ENCODE measurements at regions not wholly inside any gene's neighbourhood (a gene's known extent, or its start where the extent isn't known, plus 50 kb on each side); places are given as distances from the start of the nearest gene placed in this dataset.

GRCh38 chr7:118801366-118801765, 576.9 kb downstream of the ANKRD7 start:
- TF ChIP-seq SMC3 (IDR thresholded peaks at IDR 0.05; ENCODE audit: low read depth, low read length): no peak
- no peak for TF ChIP-seq CTCF (conservative IDR thresholded peaks at IDR 0.05; ENCODE audit: low read depth, low read length)
- TF ChIP-seq POLR2A (IDR thresholded peaks at IDR 0.05; ENCODE audit: low read depth, low read length): no peak
- no peak for TF ChIP-seq MAFK (IDR thresholded peaks at IDR 0.05; ENCODE audit: low read depth, low read length)
- no peak for TF ChIP-seq FOS (IDR thresholded peaks at IDR 0.05; ENCODE audit: low read depth, low read length)
- no peak for TF ChIP-seq CEBPB (IDR thresholded peaks at IDR 0.05; ENCODE audit: low read depth, low read length)
- TF ChIP-seq MXI1 (IDR thresholded peaks at IDR 0.05; ENCODE audit: borderline replicate concordance, low read depth, low read length): no peak
- no peak for TF ChIP-seq NFE2L2 (IDR thresholded peaks at IDR 0.05; ENCODE audit: low read depth, low read length)
- no peak for TF ChIP-seq RAD21 (IDR thresholded peaks at IDR 0.05; ENCODE audit: low read length)
- no peak for TF ChIP-seq RCOR1 (IDR thresholded peaks at IDR 0.05; ENCODE audit: insufficient replicate concordance, low read length)
- TF ChIP-seq MAZ (IDR thresholded peaks at IDR 0.05; ENCODE audit: borderline replicate concordance, low read depth, low read length): no peak
- TF ChIP-seq RFX5 (IDR thresholded peaks at IDR 0.05; ENCODE audit: low read depth, low read length): no peak
- TF ChIP-seq, protein P1, sequence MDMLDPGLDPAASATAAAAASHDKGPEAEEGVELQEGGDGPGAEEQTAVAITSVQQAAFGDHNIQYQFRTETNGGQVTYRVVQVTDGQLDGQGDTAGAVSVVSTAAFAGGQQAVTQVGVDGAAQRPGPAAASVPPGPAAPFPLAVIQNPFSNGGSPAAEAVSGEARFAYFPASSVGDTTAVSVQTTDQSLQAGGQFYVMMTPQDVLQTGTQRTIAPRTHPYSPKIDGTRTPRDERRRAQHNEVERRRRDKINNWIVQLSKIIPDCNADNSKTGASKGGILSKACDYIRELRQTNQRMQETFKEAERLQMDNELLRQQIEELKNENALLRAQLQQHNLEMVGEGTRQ (IDR thresholded peaks at IDR 0.05; ENCODE audit: low read depth, low read length): no peak
- TF ChIP-seq, protein P2, sequence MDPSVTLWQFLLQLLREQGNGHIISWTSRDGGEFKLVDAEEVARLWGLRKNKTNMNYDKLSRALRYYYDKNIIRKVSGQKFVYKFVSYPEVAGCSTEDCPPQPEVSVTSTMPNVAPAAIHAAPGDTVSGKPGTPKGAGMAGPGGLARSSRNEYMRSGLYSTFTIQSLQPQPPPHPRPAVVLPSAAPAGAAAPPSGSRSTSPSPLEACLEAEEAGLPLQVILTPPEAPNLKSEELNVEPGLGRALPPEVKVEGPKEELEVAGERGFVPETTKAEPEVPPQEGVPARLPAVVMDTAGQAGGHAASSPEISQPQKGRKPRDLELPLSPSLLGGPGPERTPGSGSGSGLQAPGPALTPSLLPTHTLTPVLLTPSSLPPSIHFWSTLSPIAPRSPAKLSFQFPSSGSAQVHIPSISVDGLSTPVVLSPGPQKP (IDR thresholded peaks at IDR 0.05; ENCODE audit: borderline replicate concordance, low read depth, low read length): no peak

All from IMR-90 (cell line).